Muscle layer of duodenum (tissue), 2 donors: ENCODE measurements at regions not wholly inside any gene's neighbourhood (a gene's known extent, or its start where the extent isn't known, plus 50 kb on each side); places are given as distances from the start of the nearest gene placed in this dataset.
"Not testable (repeated sequence)": the region's sequence is repeated elsewhere in the genome, so short reads cannot be mapped to it uniquely, and the experiment has no call there.

Experiments used
- H3K27ac ChIP-seq: one replicate; pipeline ENCODE4 v1.7.0; 2013; ENCODE audit warnings: mild to moderate bottlenecking, low read length
- H3K27me3 ChIP-seq: one replicate; pipeline ENCODE4 v1.7.0; 2013; ENCODE audit warnings: low read depth, mild to moderate bottlenecking, control low read depth, low read length
- H3K36me3 ChIP-seq, 2 donors: one replicate each; pipeline ENCODE4 v1.7.0; 2013; ENCODE audit warnings: low read length in 2 of 2, control low read depth in 1 of 2, mild to moderate bottlenecking in 1 of 2; ENCODE audit not compliant: insufficient read depth in 2 of 2, control insufficient read depth in 1 of 2
- H3K4me1 ChIP-seq, 2 donors: one replicate each; pipeline ENCODE4 v1.7.0; 2013; ENCODE audit warnings: low read length in 2 of 2, mild to moderate bottlenecking in 2 of 2, control low read depth in 1 of 2, moderate library complexity in 1 of 2; ENCODE audit not compliant: insufficient read depth in 2 of 2, control insufficient read depth in 1 of 2
- H3K4me3 ChIP-seq, 2 donors: one replicate each; pipeline ENCODE4 v1.7.0; 2013; ENCODE audit warnings: low read length in 2 of 2, low read depth in 1 of 2, mild to moderate bottlenecking in 1 of 2
- H3K9me3 ChIP-seq, 2 donors: one replicate each; pipeline ENCODE4 v1.7.0; 2013; ENCODE audit warnings: low read length in 2 of 2, control low read depth in 1 of 2, mild to moderate bottlenecking in 1 of 2; ENCODE audit not compliant: control insufficient read depth in 1 of 2
- donor health status: healthy.

GRCh38 chr12:58668233-58668632 lies 252.1 kb downstream of the LRIG3 start:
- Histone ChIP-seq H3K4me1 (no peaks in the 10 kb centered on the region), H3K27ac (no peak overlapping the region), H3K36me3 (no peaks in the 10 kb centered on the region), H3K27me3 (no peaks in the 10 kb centered on the region), H3K9me3 (no peaks in the 10 kb centered on the region), H3K4me3 (no peak overlapping the region)

- no peak overlapping the region for H3K4me3 ChIP-seq
- H3K4me1 ChIP-seq, result no peaks in the 10 kb centered on the region
- no peaks in the 10 kb centered on the region for H3K36me3 ChIP-seq
- no peaks in the 10 kb centered on the region for H3K27me3 ChIP-seq
- H3K9me3 ChIP-seq, result no peaks in the 10 kb centered on the region
- H3K27ac ChIP-seq, result no peak overlapping the region
Measured at GRCh38 chr12:58668871-58669270, 251.4 kb downstream of the LRIG3 start.

GRCh38 chr12:58670623-58671022 lies 249.7 kb downstream of the LRIG3 start:
- H3K9me3 ChIP-seq, result no peaks in the 10 kb centered on the region
- H3K27ac ChIP-seq, result no peak overlapping the region
- no peaks in the 10 kb centered on the region for H3K27me3 ChIP-seq
- H3K4me3 ChIP-seq, result no peak overlapping the region
- H3K4me1 ChIP-seq, result no peaks in the 10 kb centered on the region
- no peaks in the 10 kb centered on the region for H3K36me3 ChIP-seq

- H3K4me3 ChIP-seq, result no peak overlapping the region
- no peaks in the 10 kb centered on the region for H3K36me3 ChIP-seq
- H3K4me1 ChIP-seq, result no peaks in the 10 kb centered on the region
- no peaks in the 10 kb centered on the region for H3K27me3 ChIP-seq
- no peak overlapping the region for H3K27ac ChIP-seq
- no peaks in the 10 kb centered on the region for H3K9me3 ChIP-seq
Measured at GRCh38 chr12:58671196-58671595, 249.1 kb downstream of the LRIG3 start.

GRCh38 chr12:58673021-58673420 lies 247.3 kb downstream of the LRIG3 start:
- Histone ChIP-seq H3K4me1 (no peaks in the 10 kb centered on the region), H3K36me3 (no peaks in the 10 kb centered on the region), H3K4me3 (no peak overlapping the region), H3K27me3 (no peaks in the 10 kb centered on the region), H3K27ac (no peak overlapping the region), H3K9me3 (peaks cover 0 to under 1% of the 10 kb centered on the region in 2 donors)

GRCh38 chr12:58677833-58678232 lies 242.5 kb downstream of the LRIG3 start:
- not testable (repeated sequence) for H3K27ac ChIP-seq, H3K27me3 ChIP-seq, H3K4me1 ChIP-seq, H3K36me3 ChIP-seq, H3K4me3 ChIP-seq
- H3K9me3 ChIP-seq, result peaks cover 6 to 17% of the 10 kb centered on the region in 2 donors

GRCh38 chr12:58678753-58679152 lies 241.6 kb downstream of the LRIG3 start:
- Histone ChIP-seq H3K9me3 (peaks cover 6 to 17% of the 10 kb centered on the region in 2 donors), H3K27ac (no peak overlapping the region), H3K36me3 (no peaks in the 10 kb centered on the region), H3K4me3 (no peak overlapping the region), H3K4me1 (no peaks in the 10 kb centered on the region), H3K27me3 (no peaks in the 10 kb centered on the region)

- no peaks in the 10 kb centered on the region for H3K4me1 ChIP-seq
- H3K27ac ChIP-seq, result no peak overlapping the region
- no peak overlapping the region for H3K4me3 ChIP-seq
- peaks cover 6 to 17% of the 10 kb centered on the region in 2 donors for H3K9me3 ChIP-seq
- no peaks in the 10 kb centered on the region for H3K27me3 ChIP-seq
- H3K36me3 ChIP-seq, result no peaks in the 10 kb centered on the region
Measured at GRCh38 chr12:58681730-58682129, 238.6 kb downstream of the LRIG3 start.

- H3K4me3 ChIP-seq, result no peak overlapping the region
- H3K9me3 ChIP-seq, result peaks cover 0 to 9% of the 10 kb centered on the region in 2 donors
- H3K36me3 ChIP-seq, result no peaks in the 10 kb centered on the region
- no peaks in the 10 kb centered on the region for H3K27me3 ChIP-seq
- no peak overlapping the region for H3K27ac ChIP-seq
- H3K4me1 ChIP-seq, result no peaks in the 10 kb centered on the region
Measured at GRCh38 chr12:58695263-58695662, 225.0 kb downstream of the LRIG3 start.

- Histone ChIP-seq H3K4me3 (no peak overlapping the region), H3K9me3 (peaks cover 0 to under 1% of the 10 kb centered on the region in 2 donors), H3K27ac (no peak overlapping the region), H3K27me3 (no peaks in the 10 kb centered on the region), H3K4me1 (no peaks in the 10 kb centered on the region), H3K36me3 (no peaks in the 10 kb centered on the region)
Measured at GRCh38 chr12:58701536-58701935, 218.8 kb downstream of the LRIG3 start.

- Histone ChIP-seq H3K4me1 (no peaks in the 10 kb centered on the region), H3K27ac (no peak overlapping the region), H3K36me3 (no peaks in the 10 kb centered on the region)
Measured at GRCh38 chr12:58703866-58704265, 216.4 kb downstream of the LRIG3 start.

GRCh38 chr12:58704770-58705169 lies 215.5 kb downstream of the LRIG3 start:
- H3K27ac ChIP-seq, H3K36me3 ChIP-seq, H3K9me3 ChIP-seq, H3K27me3 ChIP-seq, H3K4me1 ChIP-seq, H3K4me3 ChIP-seq: not testable (repeated sequence)

More at GRCh38 chr12:58703866-58704265, 216.4 kb downstream of the LRIG3 start:
- Histone ChIP-seq H3K27me3 (no peaks in the 10 kb centered on the region), H3K9me3 (peaks cover 0 to 2% of the 10 kb centered on the region in 2 donors), H3K4me3 (no peak overlapping the region)
